CD14-positive monocyte (primary cell): ENCODE measurements at regions not wholly inside any gene's neighbourhood (a gene's known extent, or its start where the extent isn't known, plus 50 kb on each side); places are given as distances from the start of the nearest gene placed in this dataset.

ENCODE experiments used
- DNase-seq, 3 donors: peaks; one replicate each; pipeline ENCODE4 v3.0.0-alpha.2; 2011 to 2022
- H2AFZ ChIP-seq: 2 replicates; pipeline ENCODE4 v1.6.0; 2012; ENCODE audit warnings: mild to moderate bottlenecking, low read depth, low read length, inconsistent platforms; ENCODE audit not compliant: insufficient read depth, poor library complexity, severe bottlenecking
- H3K27ac ChIP-seq, 2 donors: 1 replicate in 1 of 2; 2 replicates in 1 of 2; pipeline ENCODE4 v1.5.1; 2012 to 2013; ENCODE audit warnings: low read length in 2 of 2, control low read depth in 1 of 2, inconsistent platforms in 1 of 2, low read depth in 1 of 2, mild to moderate bottlenecking in 1 of 2
- H3K27me3 ChIP-seq, 2 donors: one replicate each; pipeline versions ENCODE4 v1.6.0 to v1.6.1; 2011 to 2013; ENCODE audit warnings: low read length in 2 of 2; ENCODE audit not compliant: control insufficient read depth in 2 of 2, insufficient read depth in 2 of 2
- H3K36me3 ChIP-seq, 2 donors: replicated peaks in 1 of 2; 1 replicate in 1 of 2; 2 replicates in 1 of 2; pipeline versions ENCODE4 v1.5.1 to v1.6.1; 2012 to 2013; ENCODE audit warnings: low read length in 2 of 2, control low read depth in 1 of 2, inconsistent platforms in 1 of 2, mild to moderate bottlenecking in 1 of 2; ENCODE audit not compliant: insufficient read depth in 2 of 2, control insufficient read depth in 1 of 2
- H3K4me1 ChIP-seq, 2 donors: 1 replicate in 1 of 2; 2 replicates in 1 of 2; pipeline versions ENCODE4 v1.5.1 to v1.6.1; 2012 to 2013; ENCODE audit warnings: low read length in 2 of 2, control low read depth in 1 of 2, inconsistent platforms in 1 of 2, mild to moderate bottlenecking in 1 of 2, moderate library complexity in 1 of 2; ENCODE audit not compliant: insufficient read depth in 2 of 2, control insufficient read depth in 1 of 2
- H3K4me2 ChIP-seq: replicated peaks from 2 replicates; pipeline ENCODE3; 2012; ENCODE audit warnings: low read length, moderate library complexity, mild to moderate bottlenecking; ENCODE audit not compliant: poor library complexity, severe bottlenecking; ENCODE audit errors: extremely low read depth
- H3K4me3 ChIP-seq, 3 experiments: fragments of 200-600 bp in 1 of 3; sonication (generic) in 1 of 3; replicated peaks in 1 of 3; 1 replicate in 2 of 3; 2 replicates in 1 of 3; pipeline ENCODE4 v1.5.1; 2011 to 2013; ENCODE audit warnings: low read length in 3 of 3, mild to moderate bottlenecking in 3 of 3, control low read depth in 2 of 3, low read depth in 2 of 3, inconsistent platforms in 1 of 3, moderate library complexity in 1 of 3
- H3K79me2 ChIP-seq: 2 replicates; pipeline ENCODE4 v1.6.0; 2012; ENCODE audit warnings: mild to moderate bottlenecking, control low read depth, inconsistent platforms, low read length, moderate library complexity; ENCODE audit not compliant: insufficient read depth
- H3K9ac ChIP-seq: 2 replicates; pipeline ENCODE4 v1.6.0; 2017; ENCODE audit warnings: low read length, mild to moderate bottlenecking; ENCODE audit not compliant: insufficient read depth, poor library complexity, severe bottlenecking
- H3K9me3 ChIP-seq, 2 donors: replicated peaks in 1 of 2; 1 replicate in 1 of 2; 2 replicates in 1 of 2; pipeline versions ENCODE4 v1.5.1 to v1.6.1; 2012 to 2013; ENCODE audit warnings: low read length in 2 of 2, control low read depth in 1 of 2; ENCODE audit not compliant: control insufficient read depth in 1 of 2, insufficient read depth in 1 of 2
- H4K20me1 ChIP-seq: 2 replicates; pipeline ENCODE4 v1.6.0; 2012; ENCODE audit warnings: mild to moderate bottlenecking, low read length, control low read depth, moderate library complexity; ENCODE audit not compliant: insufficient read depth
- H3K27ac Mint-ChIP-seq, 7 donors: one replicate each; pipeline ENCODE4 v1.8.0; 2020; ENCODE audit warnings: mild to moderate bottlenecking in 7 of 7, mixed read lengths in 7 of 7, moderate library complexity in 6 of 7, inconsistent platforms in 2 of 7
- H3K27me3 Mint-ChIP-seq, 3 donors: one replicate each; pipeline ENCODE4 v1.8.0; 2021 to 2022; ENCODE audit warnings: low read depth in 3 of 3, mild to moderate bottlenecking in 3 of 3, mixed read lengths in 3 of 3, moderate library complexity in 3 of 3, inconsistent platforms in 1 of 3
- H3K36me3 Mint-ChIP-seq, 2 donors: one replicate each; pipeline ENCODE4 v1.8.0; 2020; ENCODE audit warnings: mixed read lengths in 2 of 2, inconsistent platforms in 1 of 2, mild to moderate bottlenecking in 1 of 2
- H3K4me1 Mint-ChIP-seq: one replicate; pipeline ENCODE4 v1.8.0; 2020; ENCODE audit warnings: mild to moderate bottlenecking, mixed read lengths
- H3K4me3 Mint-ChIP-seq, 2 donors: one replicate each; pipeline ENCODE4 v1.8.0; 2020; ENCODE audit warnings: mild to moderate bottlenecking in 2 of 2, mixed read lengths in 2 of 2, moderate library complexity in 1 of 2
- H3K9me3 Mint-ChIP-seq, 7 donors: one replicate each; pipeline ENCODE4 v1.8.0; 2020 to 2022; ENCODE audit warnings: mixed read lengths in 7 of 7, mild to moderate bottlenecking in 6 of 7, moderate library complexity in 6 of 7, inconsistent platforms in 2 of 7
- WGBS: methylation state at CpG from one replicate; pipeline ENCODE4 v1.1.5; 2013; ENCODE audit warnings: missing lambda C conversion rate; ENCODE audit not compliant: insufficient coverage; 5-methylcytosine and 5-hydroxymethylcytosine counted together
- intact Hi-C, 2 donors: fragments of 100-400 bp; cut with micrococcal nuclease; formaldehyde crosslinking; loops; one replicate each; pipeline versions ENCODE4 v1.15.0 to v1.15.1; 2023
- TF ChIP-seq, protein P1 (sequence below): fragments of 200-600 bp; IDR thresholded peaks from one replicate; pipeline ENCODE4 v1.8.0; 2022; ENCODE audit warnings: antibody characterized with exemption, mild to moderate bottlenecking

DNA sequence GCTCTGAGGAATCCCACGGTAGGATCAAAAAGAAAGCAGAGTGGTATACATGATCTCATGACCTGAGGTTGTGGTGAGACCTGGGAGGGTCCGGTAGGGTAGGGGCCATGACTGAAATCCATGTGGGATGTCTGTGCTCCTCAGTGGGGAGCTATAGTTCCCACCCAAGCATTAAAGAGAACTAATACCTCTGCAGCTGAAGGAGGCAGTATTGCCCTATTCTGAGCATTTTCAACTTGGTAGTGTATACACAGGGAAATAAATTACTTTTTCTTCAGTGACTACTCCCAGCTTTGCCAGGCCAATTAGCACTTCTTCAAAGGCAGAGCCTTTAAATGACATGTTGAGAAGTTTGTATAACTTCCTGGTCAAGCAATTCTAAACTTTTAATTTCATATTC is 613.8 kb downstream of the KCNH5 start:
- H3K9me3 Mint-ChIP-seq: peaks cover 12 to 22% (median 17%) of the 10 kb centered on the region in 7 donors
- Histone ChIP-seq H3K27me3 (no peaks in the 10 kb centered on the region), H3K4me3 (no peak overlapping the region), H3K9ac (no peak overlapping the region), H3K79me2 (no peaks in the 10 kb centered on the region), H2AFZ (no peak overlapping the region), H3K9me3 (peaks cover 14 to 49% of the 10 kb centered on the region in 2 donors), H4K20me1 (no peaks in the 10 kb centered on the region), H3K4me2 (no peak overlapping the region), H3K36me3 (no peaks in the 10 kb centered on the region), H3K4me1 (no peaks in the 10 kb centered on the region), H3K27ac (no peak overlapping the region)
- intact Hi-C loops: no loop called here
- no peak overlapping the region for H3K4me3 Mint-ChIP-seq
- no peaks in the 10 kb centered on the region for H3K4me1 Mint-ChIP-seq
- 44% methylated on average over 1 of the region's 2 CpGs for WGBS
- H3K36me3 Mint-ChIP-seq: no peaks in the 10 kb centered on the region
- DNase-seq: no peak
- TF ChIP-seq, protein P1, sequence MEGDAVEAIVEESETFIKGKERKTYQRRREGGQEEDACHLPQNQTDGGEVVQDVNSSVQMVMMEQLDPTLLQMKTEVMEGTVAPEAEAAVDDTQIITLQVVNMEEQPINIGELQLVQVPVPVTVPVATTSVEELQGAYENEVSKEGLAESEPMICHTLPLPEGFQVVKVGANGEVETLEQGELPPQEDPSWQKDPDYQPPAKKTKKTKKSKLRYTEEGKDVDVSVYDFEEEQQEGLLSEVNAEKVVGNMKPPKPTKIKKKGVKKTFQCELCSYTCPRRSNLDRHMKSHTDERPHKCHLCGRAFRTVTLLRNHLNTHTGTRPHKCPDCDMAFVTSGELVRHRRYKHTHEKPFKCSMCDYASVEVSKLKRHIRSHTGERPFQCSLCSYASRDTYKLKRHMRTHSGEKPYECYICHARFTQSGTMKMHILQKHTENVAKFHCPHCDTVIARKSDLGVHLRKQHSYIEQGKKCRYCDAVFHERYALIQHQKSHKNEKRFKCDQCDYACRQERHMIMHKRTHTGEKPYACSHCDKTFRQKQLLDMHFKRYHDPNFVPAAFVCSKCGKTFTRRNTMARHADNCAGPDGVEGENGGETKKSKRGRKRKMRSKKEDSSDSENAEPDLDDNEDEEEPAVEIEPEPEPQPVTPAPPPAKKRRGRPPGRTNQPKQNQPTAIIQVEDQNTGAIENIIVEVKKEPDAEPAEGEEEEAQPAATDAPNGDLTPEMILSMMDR: no peak
- H3K27me3 Mint-ChIP-seq: peaks cover 0 to under 1% (median 0%) of the 10 kb centered on the region in 3 donors
- no peak overlapping the region for H3K27ac Mint-ChIP-seq

- H3K4me3 ChIP-seq: no peak overlapping the region
- H3K4me2 ChIP-seq: no peak overlapping the region
- Mint-ChIP-seq H3K27me3 (no peaks in the 10 kb centered on the region), H3K4me3 (no peak overlapping the region), H3K9me3 (peaks cover 12 to 19% (median 16%) of the 10 kb centered on the region in 7 donors), H3K4me1 (no peaks in the 10 kb centered on the region), H3K27ac (no peak overlapping the region), H3K36me3 (no peaks in the 10 kb centered on the region)
- no peak overlapping the region for H2AFZ ChIP-seq
- H3K4me1 ChIP-seq: no peaks in the 10 kb centered on the region
- no peaks in the 10 kb centered on the region for H3K36me3 ChIP-seq
- WGBS: no CpG with 5 or more reads among the region's 2 CpGs
- intact Hi-C loops: no loop called here
- H3K27ac ChIP-seq: no peak overlapping the region
- no peaks in the 10 kb centered on the region for H3K27me3 ChIP-seq
- H3K9me3 ChIP-seq: peaks cover 11 to 52% of the 10 kb centered on the region in 2 donors
- no peaks in the 10 kb centered on the region for H3K79me2 ChIP-seq
- no peak overlapping the region for H3K9ac ChIP-seq
- no peak for DNase-seq
- H4K20me1 ChIP-seq: no peaks in the 10 kb centered on the region
- TF ChIP-seq, protein P1: no peak
Measured at GRCh38 chr14:62432955-62433354, 612.3 kb downstream of the KCNH5 start.
